Gastroesophageal sphincter (tissue), 3 donors: ENCODE measurements at regions not wholly inside any gene's neighbourhood (a gene's known extent, or its start where the extent isn't known, plus 50 kb on each side); places are given as distances from the start of the nearest gene placed in this dataset.

Source experiments
- CTCF ChIP-seq, 4 experiments: fragments of 200-600 bp in 2 of 4; fragments of 450-650 bp in 2 of 4; sonication (generic) in 1 of 4; IDR thresholded peaks; one replicate each; pipeline ENCODE4 v1.5.1; 2017 to 2019; ENCODE audit warnings: antibody characterized with exemption in 4 of 4, mild to moderate bottlenecking in 2 of 4, moderate library complexity in 2 of 4
- POLR2AphosphoS5 ChIP-seq: sonication (generic); formaldehyde crosslinking; IDR thresholded peaks from one replicate; pipeline ENCODE4 v1.6.1; 2017; ENCODE audit warnings: antibody characterized with exemption

GRCh38 chr6:6893701-6894100, 214.1 kb upstream of the RREB1 start:
- TF ChIP-seq CTCF (IDR thresholded peaks at IDR 0.05), result no peak
- TF ChIP-seq POLR2AphosphoS5, result no peak
